Transverse colon (tissue), 4 donors: ENCODE measurements at regions not wholly inside any gene's neighbourhood (a gene's known extent, or its start where the extent isn't known, plus 50 kb on each side); places are given as distances from the start of the nearest gene placed in this dataset.

Experiments used
- POLR2AphosphoS5 ChIP-seq, 3 donors: sonication (generic); formaldehyde crosslinking; IDR thresholded peaks; one replicate each; pipeline ENCODE4 v1.6.1; 2016; ENCODE audit warnings: antibody characterized with exemption in 3 of 3
- TF ChIP-seq, protein P1 (sequence below), 5 experiments: fragments of 200-600 bp in 3 of 5; fragments of 450-650 bp in 2 of 5; sonication (generic) in 3 of 5; IDR thresholded peaks; 1 replicate in 2 of 5; 2 replicates in 3 of 5; pipeline ENCODE4 v1.5.1; 2016 to 2017; ENCODE audit warnings: antibody characterized with exemption in 5 of 5, inconsistent platforms in 3 of 5, mild to moderate bottlenecking in 2 of 5, moderate library complexity in 1 of 5

DNA sequence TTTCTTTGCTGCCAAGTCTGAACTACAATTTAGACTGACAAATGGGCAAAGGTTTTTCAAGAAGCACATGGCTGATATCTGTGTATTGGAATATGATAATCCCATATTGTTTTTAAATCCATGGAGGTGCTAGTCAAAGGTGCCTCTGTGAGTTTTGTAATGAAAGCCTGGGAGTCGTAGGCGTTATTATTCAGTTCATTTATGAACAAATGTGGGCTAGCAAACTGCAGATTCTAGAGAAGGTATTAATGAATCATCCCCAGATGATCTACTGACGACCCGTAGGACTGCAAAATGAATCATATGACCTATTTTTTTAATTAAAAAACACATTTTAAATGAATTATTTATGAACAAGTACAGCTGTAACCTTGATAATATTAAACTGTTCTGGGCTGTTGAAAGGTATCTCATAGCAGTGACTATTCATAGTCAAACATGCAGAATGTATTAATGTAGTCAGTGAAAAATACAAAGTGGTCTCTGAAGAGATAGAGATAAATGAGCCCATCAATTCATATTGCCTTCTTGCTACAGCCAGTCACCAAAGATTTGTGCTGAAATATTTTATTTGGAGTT is 1317.8 kb upstream of the MAP3K7 start:
- TF ChIP-seq, protein P1, sequence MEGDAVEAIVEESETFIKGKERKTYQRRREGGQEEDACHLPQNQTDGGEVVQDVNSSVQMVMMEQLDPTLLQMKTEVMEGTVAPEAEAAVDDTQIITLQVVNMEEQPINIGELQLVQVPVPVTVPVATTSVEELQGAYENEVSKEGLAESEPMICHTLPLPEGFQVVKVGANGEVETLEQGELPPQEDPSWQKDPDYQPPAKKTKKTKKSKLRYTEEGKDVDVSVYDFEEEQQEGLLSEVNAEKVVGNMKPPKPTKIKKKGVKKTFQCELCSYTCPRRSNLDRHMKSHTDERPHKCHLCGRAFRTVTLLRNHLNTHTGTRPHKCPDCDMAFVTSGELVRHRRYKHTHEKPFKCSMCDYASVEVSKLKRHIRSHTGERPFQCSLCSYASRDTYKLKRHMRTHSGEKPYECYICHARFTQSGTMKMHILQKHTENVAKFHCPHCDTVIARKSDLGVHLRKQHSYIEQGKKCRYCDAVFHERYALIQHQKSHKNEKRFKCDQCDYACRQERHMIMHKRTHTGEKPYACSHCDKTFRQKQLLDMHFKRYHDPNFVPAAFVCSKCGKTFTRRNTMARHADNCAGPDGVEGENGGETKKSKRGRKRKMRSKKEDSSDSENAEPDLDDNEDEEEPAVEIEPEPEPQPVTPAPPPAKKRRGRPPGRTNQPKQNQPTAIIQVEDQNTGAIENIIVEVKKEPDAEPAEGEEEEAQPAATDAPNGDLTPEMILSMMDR (IDR thresholded peaks at IDR 0.05): no peak
- TF ChIP-seq POLR2AphosphoS5 (IDR thresholded peaks at IDR 0.05): no peak
